ENCODE measurements at regions not wholly inside any gene's neighbourhood (a gene's known extent, or its start where the extent isn't known, plus 50 kb on each side); places are given as distances from the start of the nearest gene placed in this dataset.

GRCh38 chr4:38343608-38344007, 320.4 kb upstream of the KLF3 start:
- no peak for TF ChIP-seq SPI1 (IDR thresholded peaks at IDR 0.05; ENCODE audit: borderline replicate concordance, low read depth)
- TF ChIP-seq REST (IDR thresholded peaks at IDR 0.05; ENCODE audit: insufficient replicate concordance, low read depth), result no peak
- no peak for TF ChIP-seq GABPA (IDR thresholded peaks at IDR 0.05; ENCODE audit: low read depth)
- no peak for TF ChIP-seq CTCF (IDR thresholded peaks at IDR 0.05; ENCODE audit: insufficient read depth, low read length)
- TF ChIP-seq POLR2AphosphoS5 (IDR thresholded peaks at IDR 0.05; ENCODE audit: low read depth), result no peak
- no peaks in the 10 kb centered on the region for H3K27me3 ChIP-seq (ENCODE audit: insufficient read depth, poor library complexity, severe bottlenecking)
- no peak for DNase-seq (ENCODE audit: low read depth in 1 of 2, low spot score in 1 of 2)

GRCh38 chr4:38344929-38345328, 319.1 kb upstream of the KLF3 start:
- TF ChIP-seq REST (IDR thresholded peaks at IDR 0.05; ENCODE audit: insufficient replicate concordance, low read depth) (no peak), POLR2AphosphoS5 (IDR thresholded peaks at IDR 0.05; ENCODE audit: low read depth) (no peak), SPI1 (IDR thresholded peaks at IDR 0.05; ENCODE audit: borderline replicate concordance, low read depth) (no peak), GABPA (IDR thresholded peaks at IDR 0.05; ENCODE audit: low read depth) (no peak), CTCF (IDR thresholded peaks at IDR 0.05; ENCODE audit: insufficient read depth, low read length) (no peak)
- Histone ChIP-seq H3K27me3 (ENCODE audit: insufficient read depth, poor library complexity, severe bottlenecking) (no peaks in the 10 kb centered on the region), H3K4me3 (replicated peaks; ENCODE audit: insufficient read depth, low read length) (no peak overlapping the region), H3K27ac (replicated peaks) (no peak overlapping the region)
- DNase-seq (ENCODE audit: low read depth in 1 of 2, low spot score in 1 of 2), result no peak

More at GRCh38 chr4:38343608-38344007, 320.4 kb upstream of the KLF3 start:
- Histone ChIP-seq H3K27ac (replicated peaks) (no peak overlapping the region), H3K4me3 (replicated peaks; ENCODE audit: insufficient read depth, low read length) (no peak overlapping the region)

- H3K27me3 ChIP-seq (ENCODE audit: insufficient read depth, poor library complexity, severe bottlenecking), result no peaks in the 10 kb centered on the region
- DNase-seq (ENCODE audit: low read depth in 1 of 2, low spot score in 1 of 2), result no peak
- TF ChIP-seq CTCF (IDR thresholded peaks at IDR 0.05; ENCODE audit: insufficient read depth, low read length) (no peak), POLR2AphosphoS5 (IDR thresholded peaks at IDR 0.05; ENCODE audit: low read depth) (no peak), GABPA (IDR thresholded peaks at IDR 0.05; ENCODE audit: low read depth) (no peak), SPI1 (IDR thresholded peaks at IDR 0.05; ENCODE audit: borderline replicate concordance, low read depth) (no peak), REST (IDR thresholded peaks at IDR 0.05; ENCODE audit: insufficient replicate concordance, low read depth) (no peak)
- H3K4me3 ChIP-seq (replicated peaks; ENCODE audit: insufficient read depth, low read length), result no peak overlapping the region
- no peak overlapping the region for H3K27ac ChIP-seq (replicated peaks)
Measured at GRCh38 chr4:38347251-38347650, 316.7 kb upstream of the KLF3 start.

Measured in HL-60 (cell line).